GM12872 (cell line): ENCODE measurements at regions not wholly inside any gene's neighbourhood (a gene's known extent, or its start where the extent isn't known, plus 50 kb on each side); places are given as distances from the start of the nearest gene placed in this dataset.

Experiments
- TF ChIP-seq, protein P1 (sequence below): IDR thresholded peaks from 3 replicates; pipeline ENCODE4 v1.5.1; 2011; ENCODE audit warnings: low read depth, mild to moderate bottlenecking, low read length, moderate library complexity; ENCODE audit not compliant: insufficient read depth

DNA sequence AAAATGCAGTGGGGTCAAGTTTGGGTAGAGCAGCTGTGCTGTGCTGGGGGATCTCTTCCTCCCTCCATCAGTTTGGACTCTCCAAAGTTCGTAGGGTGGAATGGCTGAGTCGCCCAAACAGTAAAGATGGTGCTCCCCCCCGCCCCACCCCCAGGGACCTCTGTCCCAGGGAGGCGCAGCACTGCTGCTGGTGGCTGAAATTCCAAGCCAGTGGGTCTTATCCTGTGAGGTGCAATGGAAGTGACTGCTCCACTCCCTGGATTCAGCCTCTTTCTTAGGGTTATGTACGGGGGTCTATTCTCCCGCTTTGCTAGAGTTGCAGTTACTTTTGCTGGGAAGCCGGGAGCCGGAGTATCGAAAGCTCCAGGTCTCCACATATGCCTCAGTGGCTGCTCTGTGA lies 97.5 kb upstream of the CTAGE1 start:
- TF ChIP-seq, protein P1, sequence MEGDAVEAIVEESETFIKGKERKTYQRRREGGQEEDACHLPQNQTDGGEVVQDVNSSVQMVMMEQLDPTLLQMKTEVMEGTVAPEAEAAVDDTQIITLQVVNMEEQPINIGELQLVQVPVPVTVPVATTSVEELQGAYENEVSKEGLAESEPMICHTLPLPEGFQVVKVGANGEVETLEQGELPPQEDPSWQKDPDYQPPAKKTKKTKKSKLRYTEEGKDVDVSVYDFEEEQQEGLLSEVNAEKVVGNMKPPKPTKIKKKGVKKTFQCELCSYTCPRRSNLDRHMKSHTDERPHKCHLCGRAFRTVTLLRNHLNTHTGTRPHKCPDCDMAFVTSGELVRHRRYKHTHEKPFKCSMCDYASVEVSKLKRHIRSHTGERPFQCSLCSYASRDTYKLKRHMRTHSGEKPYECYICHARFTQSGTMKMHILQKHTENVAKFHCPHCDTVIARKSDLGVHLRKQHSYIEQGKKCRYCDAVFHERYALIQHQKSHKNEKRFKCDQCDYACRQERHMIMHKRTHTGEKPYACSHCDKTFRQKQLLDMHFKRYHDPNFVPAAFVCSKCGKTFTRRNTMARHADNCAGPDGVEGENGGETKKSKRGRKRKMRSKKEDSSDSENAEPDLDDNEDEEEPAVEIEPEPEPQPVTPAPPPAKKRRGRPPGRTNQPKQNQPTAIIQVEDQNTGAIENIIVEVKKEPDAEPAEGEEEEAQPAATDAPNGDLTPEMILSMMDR, result no peak

DNA sequence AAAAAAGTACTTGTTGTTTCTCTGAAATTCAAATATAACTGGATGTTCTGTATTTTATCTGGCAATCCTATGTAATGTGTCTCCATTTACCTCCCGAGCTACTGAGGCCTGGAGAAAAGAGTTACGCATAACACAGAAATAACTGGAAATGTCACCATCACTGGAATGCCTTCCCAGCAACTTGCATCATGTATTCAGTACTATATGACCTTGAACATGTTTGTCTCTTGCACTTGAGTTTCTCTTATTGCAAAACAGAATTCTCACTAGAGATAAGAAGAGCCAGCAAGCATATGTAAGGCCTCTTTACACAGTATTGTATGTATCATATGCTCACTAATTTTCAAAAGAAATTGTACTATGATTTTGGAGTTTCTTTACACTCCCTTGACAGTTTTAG lies 99.6 kb upstream of the CTAGE1 start:
- TF ChIP-seq, protein P1, result no peak

DNA sequence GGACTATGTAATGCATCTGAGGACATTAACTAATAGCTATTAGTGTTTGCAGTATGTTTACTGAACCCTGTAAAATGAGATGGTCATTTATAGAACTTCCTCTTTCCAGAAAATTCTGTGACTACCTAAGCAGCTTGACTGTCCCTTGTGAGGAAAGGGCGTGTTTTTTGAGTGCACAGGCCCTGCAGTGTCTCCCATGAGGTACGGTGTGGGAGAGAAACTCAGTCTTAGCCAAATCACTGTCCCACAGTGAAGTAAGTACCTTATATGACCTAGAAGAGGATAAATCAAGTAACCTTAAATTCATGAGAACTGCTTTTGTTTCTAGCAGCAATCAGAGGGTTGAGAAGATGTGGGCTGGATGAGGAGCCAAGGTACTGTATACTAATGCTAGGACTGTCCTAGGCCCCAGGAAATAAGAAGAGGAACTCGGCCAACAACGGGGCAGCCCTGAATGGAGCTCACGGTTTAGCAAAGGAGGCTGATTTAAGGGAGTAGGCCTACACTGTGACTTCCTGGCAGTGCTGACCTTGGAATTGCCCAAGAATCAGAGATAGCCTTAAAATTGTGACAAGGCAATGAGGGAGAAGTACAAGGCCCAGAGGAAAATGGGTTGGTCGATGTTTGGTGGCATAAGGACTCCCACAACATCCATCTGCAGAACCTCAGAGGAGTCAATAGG lies 103.5 kb upstream of the CTAGE1 start:
- TF ChIP-seq, protein P1, result no peak

DNA sequence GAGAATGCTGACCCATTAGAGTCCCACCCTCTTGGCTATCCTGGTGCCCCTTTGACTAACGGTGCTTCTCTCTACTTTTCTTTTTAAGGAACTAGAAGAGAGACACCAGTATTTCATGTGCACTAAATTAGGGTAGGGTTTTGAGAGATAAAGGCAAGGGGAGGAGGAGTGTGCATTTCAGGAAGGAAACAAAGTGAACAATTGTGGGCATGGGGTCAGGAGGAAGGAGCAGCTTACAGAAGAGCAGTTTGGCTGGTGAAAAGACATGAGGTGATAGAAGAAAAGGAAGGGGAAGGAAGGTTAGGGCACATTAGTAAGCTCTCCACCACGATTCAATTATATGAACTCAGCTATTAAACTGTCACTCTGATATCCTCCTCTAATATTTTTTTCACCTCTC lies 105.8 kb upstream of the CTAGE1 start:
- TF ChIP-seq, protein P1, result no peak

DNA sequence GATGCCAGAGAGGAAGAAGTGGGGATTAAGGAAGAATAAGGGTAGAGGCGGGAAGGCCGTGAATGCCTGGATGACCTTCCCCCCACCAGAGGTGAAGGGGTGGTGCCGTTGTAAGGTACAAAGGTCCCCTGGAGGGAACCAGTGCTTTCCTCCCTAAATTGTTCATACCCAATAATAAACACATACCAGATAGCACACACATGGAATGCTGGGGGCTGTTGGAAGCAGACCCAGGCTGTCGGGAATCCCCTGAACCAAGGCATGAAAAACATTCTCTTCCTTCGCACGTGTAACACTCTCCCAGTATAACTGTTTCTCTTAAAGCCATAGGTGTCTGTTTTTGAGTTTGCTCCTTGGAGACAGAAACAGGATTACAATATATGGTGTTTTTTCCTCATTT lies 107.1 kb upstream of the CTAGE1 start:
- TF ChIP-seq, protein P1, result no peak

DNA sequence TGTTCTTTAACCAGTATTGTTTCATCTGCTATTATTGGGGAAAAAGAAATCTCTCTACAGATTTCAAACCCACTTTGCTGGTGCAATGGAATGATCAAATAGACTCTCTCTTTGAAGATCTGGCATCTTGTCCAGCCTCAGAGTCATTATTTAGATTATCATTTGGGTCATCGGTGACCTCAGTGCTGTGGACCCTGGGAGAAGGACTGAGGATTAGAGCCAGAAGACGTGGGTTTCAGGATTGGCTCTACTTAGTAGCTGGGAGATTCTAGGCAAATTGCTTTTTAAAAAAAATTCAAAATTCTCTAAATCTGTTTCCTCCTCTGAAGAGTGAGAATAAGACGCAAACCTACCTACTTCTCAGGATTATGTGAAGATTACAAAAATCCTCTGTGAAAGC lies 107.6 kb upstream of the CTAGE1 start:
- TF ChIP-seq, protein P1, result no peak

DNA sequence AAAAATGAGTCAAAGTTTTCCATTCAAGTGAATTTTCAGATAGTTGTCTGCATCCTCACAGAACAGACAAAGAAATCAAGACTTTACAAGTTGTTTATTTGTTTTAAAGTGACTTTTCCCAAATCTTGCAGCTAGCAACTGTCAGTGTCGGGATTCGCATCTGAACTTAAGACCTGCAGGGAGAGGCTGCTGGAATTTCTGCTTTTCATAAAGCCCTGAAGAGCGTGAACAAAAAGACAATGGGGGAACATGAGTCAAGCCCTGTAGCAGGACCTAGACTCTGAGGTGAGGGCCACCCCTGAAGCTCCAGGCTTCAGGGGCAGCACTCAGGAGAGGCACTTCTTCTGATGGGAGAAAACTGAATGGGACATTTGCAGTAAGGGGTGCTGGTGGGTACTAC lies 108.2 kb upstream of the CTAGE1 start:
- TF ChIP-seq, protein P1, result no peak

DNA sequence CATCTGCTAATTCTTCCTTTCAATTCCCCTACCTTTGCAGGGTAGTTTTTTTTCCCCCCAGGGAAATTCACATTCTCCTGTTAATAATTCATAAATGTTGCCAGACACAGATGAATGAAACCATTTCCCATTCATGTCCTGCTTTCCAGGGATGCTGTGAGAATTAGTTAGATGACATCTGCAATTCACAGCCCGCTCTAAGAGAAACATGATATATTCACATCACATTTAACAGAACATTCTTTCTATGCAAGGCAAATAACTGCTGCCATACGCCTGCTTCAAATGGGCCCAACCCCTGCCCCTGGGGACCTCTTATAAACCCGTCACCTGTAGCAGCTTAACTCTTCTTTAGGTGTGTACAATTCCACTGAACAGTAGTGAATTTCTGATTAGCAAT lies 110.6 kb upstream of the CTAGE1 start:
- TF ChIP-seq, protein P1, result no peak
